HCT116 (cell line): ENCODE measurements at regions not wholly inside any gene's neighbourhood (a gene's known extent, or its start where the extent isn't known, plus 50 kb on each side); places are given as distances from the start of the nearest gene placed in this dataset.

ENCODE experiments used
- ATAC-seq: fragments of 200-7000 bp; cut with Tn5 transposase; 2 replicates; pipeline ENCODE4 v1.9.1; 2020; ENCODE audit warnings: mild to moderate bottlenecking, moderate library complexity
- BruUV-seq: library from RNA; stranded (reverse); fragments of 400-500 nt; replicated peaks from 2 replicates; lab custom pipeline; 2021; lab: Mats Ljungman, UMichigan
- CTCF ChIA-PET: fragments of 300-600 bp; sonication (Branson Sonifier 250); formaldehyde crosslinking; loops from one replicate; lab custom pipeline; 2021; ENCODE audit warnings: antibody characterized with exemption; lab: Charles Lee
- POLR2A ChIA-PET: fragments of 300-600, 350-600 bp; sonication (Branson Sonifier 250); formaldehyde crosslinking; loops from one replicate; lab custom pipeline; 2021; ENCODE audit warnings: antibody characterized with exemption; lab: Charles Lee
- RAD21 ChIA-PET, 2 experiments: fragments of 300-600 bp; sonication (Branson Sonifier 250); formaldehyde crosslinking; loops; one replicate each; lab custom pipeline; 2023; ENCODE audit warnings: low total read pairs in 2 of 2; ENCODE audit not compliant: uncharacterized antibody in 2 of 2, unreplicated experiment in 2 of 2, low non-redundant PET in 1 of 2; lab: Charles Lee
- DNase-seq: peaks from one replicate; pipeline ENCODE4 v3.0.0-alpha.2; 2010; ENCODE audit warnings: low read depth, low spot score
- H2AFZ ChIP-seq: fragments of 200-600 bp; shearing (Covaris generic), sonication (generic); 2 replicates; pipeline ENCODE4 v1.6.1; 2017; ENCODE audit warnings: low read depth, mixed run types, mixed read lengths, antibody characterized with exemption, low read length; ENCODE audit not compliant: poor library complexity, severe bottlenecking
- H3K27ac ChIP-seq: 2 replicates; pipeline ENCODE4 v1.5.1; 2012; ENCODE audit warnings: low read depth, low read length
- H3K27me3 ChIP-seq: fragments of 200-600 bp; sonication (generic); 2 replicates; pipeline ENCODE4 v1.6.1; 2016; ENCODE audit warnings: mixed run types, low read length, mixed read lengths; ENCODE audit not compliant: insufficient read depth
- H3K36me3 ChIP-seq, 2 experiments: fragments of 200-500 bp in 1 of 2; fragments of 200-600 bp in 1 of 2; sonication (Bioruptor generic) in 1 of 2; sonication (generic) in 1 of 2; 2 replicates each; pipeline versions ENCODE4 v1.5.1 to v1.6.1; 2014 to 2016; ENCODE audit warnings: low read length in 2 of 2, inconsistent platforms in 1 of 2, mixed read lengths in 1 of 2, mixed run types in 1 of 2; ENCODE audit not compliant: insufficient read depth in 2 of 2, control insufficient read depth in 1 of 2
- H3K4me1 ChIP-seq, 2 experiments: fragments of 200-600 bp in 1 of 2; sonication (generic) in 1 of 2; 2 replicates each; pipeline versions ENCODE4 v1.5.1 to v1.6.1; 2012 to 2017; ENCODE audit warnings: low read length in 2 of 2, inconsistent platforms in 1 of 2, mild to moderate bottlenecking in 1 of 2, mixed read lengths in 1 of 2, mixed run types in 1 of 2, moderate library complexity in 1 of 2; ENCODE audit not compliant: insufficient read depth in 2 of 2, control insufficient read depth in 1 of 2
- H3K4me2 ChIP-seq: fragments of 200-600 bp; sonication (generic); 2 replicates; pipeline ENCODE4 v1.6.1; 2017; ENCODE audit warnings: mixed run types, low read length, mixed read lengths
- H3K4me3 ChIP-seq, 2 experiments: fragments of 200-600 bp in 1 of 2; sonication (generic) in 1 of 2; replicated peaks in 1 of 2; 2 replicates each; pipeline ENCODE4 v1.5.1; 2011 to 2016; ENCODE audit warnings: low read length in 2 of 2, control low read depth in 1 of 2, low read depth in 1 of 2, mild to moderate bottlenecking in 1 of 2, mixed read lengths in 1 of 2, mixed run types in 1 of 2
- H3K79me2 ChIP-seq: fragments of 200-600 bp; sonication (generic); 2 replicates; pipeline ENCODE4 v1.6.1; 2017; ENCODE audit warnings: mild to moderate bottlenecking, mixed run types, low read length, moderate library complexity, mixed read lengths; ENCODE audit not compliant: insufficient read depth
- H3K9ac ChIP-seq: fragments of 200-600 bp; sonication (generic); 2 replicates; pipeline ENCODE4 v1.6.1; 2016; ENCODE audit warnings: low read length, mixed read lengths
- H3K9me2 ChIP-seq: fragments of 200-600 bp; sonication (generic), shearing (Covaris generic); 2 replicates; pipeline ENCODE4 v1.6.1; 2017; ENCODE audit warnings: mixed run types, mild to moderate bottlenecking, moderate library complexity; ENCODE audit not compliant: insufficient read depth
- H3K9me3 ChIP-seq, 2 experiments: fragments of 200-500 bp in 1 of 2; fragments of 200-600 bp in 1 of 2; sonication (Bioruptor generic) in 1 of 2; sonication (generic) in 1 of 2; 2 replicates each; pipeline ENCODE4 v1.6.1; 2014 to 2017; ENCODE audit warnings: low read length in 2 of 2, mixed read lengths in 2 of 2, inconsistent platforms in 1 of 2, low read depth in 1 of 2, mild to moderate bottlenecking in 1 of 2, mixed run types in 1 of 2, moderate library complexity in 1 of 2; ENCODE audit not compliant: control insufficient read depth in 1 of 2, insufficient read depth in 1 of 2
- H4K20me1 ChIP-seq: fragments of 200-600 bp; sonication (generic), shearing (Covaris generic); 2 replicates; pipeline ENCODE4 v1.6.1; 2017; ENCODE audit warnings: mixed run types, mild to moderate bottlenecking, moderate library complexity; ENCODE audit not compliant: insufficient read depth
- CBX3 ChIP-seq: IDR thresholded peaks from 2 replicates; pipeline ENCODE4 v1.6.1; 2012; ENCODE audit warnings: low read depth
- EGR1 ChIP-seq: IDR thresholded peaks from 2 replicates; pipeline ENCODE4 v1.6.1; 2012; ENCODE audit warnings: low read depth
- ELF1 ChIP-seq: IDR thresholded peaks from 2 replicates; pipeline ENCODE4 v1.6.1; 2012; ENCODE audit warnings: low read depth, borderline replicate concordance
- EZH2 ChIP-seq: fragments of 200-600 bp; sonication (generic); IDR thresholded peaks from 2 replicates; pipeline ENCODE4 v1.6.1; 2017; ENCODE audit warnings: antibody characterized with exemption, mixed run types
- EZH2phosphoT487 ChIP-seq: fragments of 200-600 bp; IDR thresholded peaks from 2 replicates; pipeline ENCODE4 v1.6.1; 2018; ENCODE audit warnings: antibody characterized with exemption, borderline replicate concordance
- FOSL1 ChIP-seq: IDR thresholded peaks from 2 replicates; pipeline ENCODE4 v1.6.1; 2012; ENCODE audit warnings: low read depth
- POLR2A ChIP-seq: IDR thresholded peaks from 2 replicates; pipeline ENCODE4 v1.7.0; 2011; ENCODE audit warnings: borderline replicate concordance; ENCODE audit not compliant: insufficient read depth, insufficient read length; ENCODE audit errors: extremely low read depth
- POLR2AphosphoS5 ChIP-seq: IDR thresholded peaks from 2 replicates; pipeline ENCODE4 v1.6.1; 2011; ENCODE audit warnings: mild to moderate bottlenecking, low read depth, low read length, moderate library complexity
- RAD21 ChIP-seq: IDR thresholded peaks from 2 replicates; pipeline ENCODE4 v1.6.1; 2012; ENCODE audit warnings: low read depth, mild to moderate bottlenecking
- SP1 ChIP-seq: IDR thresholded peaks from 2 replicates; pipeline ENCODE4 v1.6.1; 2012; ENCODE audit warnings: low read depth
- SRF ChIP-seq: IDR thresholded peaks from 2 replicates; pipeline ENCODE4 v1.6.1; 2012; ENCODE audit warnings: low read depth
- TCF7L2 ChIP-seq: IDR thresholded peaks from 2 replicates; pipeline ENCODE4 v1.7.0; 2011; ENCODE audit warnings: borderline replicate concordance, inconsistent platforms; ENCODE audit not compliant: insufficient read depth, insufficient read length; ENCODE audit errors: extremely low read depth
- YY1 ChIP-seq: IDR thresholded peaks from 2 replicates; pipeline ENCODE4 v1.6.1; 2011; ENCODE audit warnings: low read length, low read depth, moderate library complexity, mild to moderate bottlenecking; ENCODE audit not compliant: insufficient replicate concordance; ENCODE audit errors: extremely low read depth
- ZNF274 ChIP-seq: fragments of 200-500 bp; sonication (Bioruptor generic); IDR thresholded peaks from 2 replicates; pipeline ENCODE4 v1.6.1; 2014; ENCODE audit warnings: mild to moderate bottlenecking, low read depth, low read length, inconsistent platforms
- intact Hi-C: fragments of 100-400 bp; cut with micrococcal nuclease; formaldehyde crosslinking; loops from 2 replicates; pipeline ENCODE4 v1.10.0; 2022
- TF ChIP-seq, protein P1 (sequence below), 3 experiments: fragments of 200-600 bp in 1 of 3; sonication (generic) in 1 of 3; IDR thresholded peaks in 2 of 3; conservative IDR thresholded peaks in 1 of 3; 2 replicates each; pipeline ENCODE4 v1.5.1; 2012 to 2017; ENCODE audit warnings: low read depth in 2 of 3, low read length in 2 of 3, antibody characterized with exemption in 1 of 3, borderline replicate concordance in 1 of 3, control low read depth in 1 of 3, mild to moderate bottlenecking in 1 of 3, mixed read lengths in 1 of 3, mixed run types in 1 of 3, moderate library complexity in 1 of 3; ENCODE audit not compliant: insufficient read depth in 1 of 3
- TF ChIP-seq, protein P2 (sequence below): IDR thresholded peaks from 2 replicates; pipeline ENCODE4 v1.6.1; 2012
- TF ChIP-seq, protein P3 (sequence below): IDR thresholded peaks from 2 replicates; pipeline ENCODE4 v1.6.1; 2012

DNA sequence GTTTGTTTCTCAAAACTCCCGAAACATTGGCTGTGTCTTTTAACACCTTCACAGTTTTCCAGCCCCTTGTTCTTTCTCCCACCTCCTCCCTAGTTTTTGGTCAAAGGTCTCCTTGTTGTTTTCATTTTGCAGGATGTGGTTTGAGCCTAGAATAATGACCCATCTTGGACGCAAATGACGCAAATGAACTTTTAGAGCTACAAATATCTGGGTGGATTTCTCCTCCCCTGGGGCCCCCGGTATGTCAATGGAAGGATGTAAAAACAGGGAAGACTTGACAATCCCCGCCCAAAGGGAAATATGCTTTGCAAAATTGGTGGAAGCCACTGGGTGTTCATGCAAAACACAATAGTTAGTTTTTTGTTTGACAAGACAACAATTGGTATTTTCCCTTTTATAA lies 236.0 kb upstream of the IRX3 start:
- Histone ChIP-seq H3K27me3 (peaks cover 3% of the 10 kb centered on the region; the same call in 1 of the 2 replicates), H3K4me2 (no peak overlapping the region), H3K79me2 (no peaks in the 10 kb centered on the region), H3K9me2 (no peaks in the 10 kb centered on the region), H4K20me1 (no peaks in the 10 kb centered on the region), H3K9ac (no peak overlapping the region), H3K36me3 (no peaks in the 10 kb centered on the region), H3K9me3 (peaks cover 0 to 13% of the 10 kb centered on the region in 2 experiments; a peak in 2 of 4 replicates), H3K4me1 (no peaks in the 10 kb centered on the region), H3K27ac (no peak overlapping the region), H2AFZ (no peak overlapping the region), H3K4me3 (no peak overlapping the region)
- POLR2A ChIA-PET: no interaction called here
- ATAC-seq (no peak), DNase-seq (no peak)
- CTCF ChIA-PET: no interaction called here
- BruUV-seq: no TSS peak
- TF ChIP-seq, protein P1, sequence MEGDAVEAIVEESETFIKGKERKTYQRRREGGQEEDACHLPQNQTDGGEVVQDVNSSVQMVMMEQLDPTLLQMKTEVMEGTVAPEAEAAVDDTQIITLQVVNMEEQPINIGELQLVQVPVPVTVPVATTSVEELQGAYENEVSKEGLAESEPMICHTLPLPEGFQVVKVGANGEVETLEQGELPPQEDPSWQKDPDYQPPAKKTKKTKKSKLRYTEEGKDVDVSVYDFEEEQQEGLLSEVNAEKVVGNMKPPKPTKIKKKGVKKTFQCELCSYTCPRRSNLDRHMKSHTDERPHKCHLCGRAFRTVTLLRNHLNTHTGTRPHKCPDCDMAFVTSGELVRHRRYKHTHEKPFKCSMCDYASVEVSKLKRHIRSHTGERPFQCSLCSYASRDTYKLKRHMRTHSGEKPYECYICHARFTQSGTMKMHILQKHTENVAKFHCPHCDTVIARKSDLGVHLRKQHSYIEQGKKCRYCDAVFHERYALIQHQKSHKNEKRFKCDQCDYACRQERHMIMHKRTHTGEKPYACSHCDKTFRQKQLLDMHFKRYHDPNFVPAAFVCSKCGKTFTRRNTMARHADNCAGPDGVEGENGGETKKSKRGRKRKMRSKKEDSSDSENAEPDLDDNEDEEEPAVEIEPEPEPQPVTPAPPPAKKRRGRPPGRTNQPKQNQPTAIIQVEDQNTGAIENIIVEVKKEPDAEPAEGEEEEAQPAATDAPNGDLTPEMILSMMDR (IDR thresholded peaks at IDR 0.05 in 2 of 3, conservative IDR thresholded peaks at IDR 0.05 in 1 of 3; ENCODE audit: borderline replicate concordance in 1 of 3, insufficient read depth in 1 of 3, low read depth in 2 of 3, low read length in 2 of 3): no peak
- TF ChIP-seq SRF (no peak), CBX3 (no peak), RAD21 (no peak), YY1 (no peak), POLR2AphosphoS5 (no peak), EZH2 (no peak), TCF7L2 (no peak), EZH2phosphoT487 (no peak), ELF1 (no peak), POLR2A (no peak), SP1 (no peak), EGR1 (no peak), ZNF274 (no peak), FOSL1 (no peak)
- TF ChIP-seq, protein P2, sequence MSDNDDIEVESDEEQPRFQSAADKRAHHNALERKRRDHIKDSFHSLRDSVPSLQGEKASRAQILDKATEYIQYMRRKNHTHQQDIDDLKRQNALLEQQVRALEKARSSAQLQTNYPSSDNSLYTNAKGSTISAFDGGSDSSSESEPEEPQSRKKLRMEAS: no peak
- TF ChIP-seq, protein P3, sequence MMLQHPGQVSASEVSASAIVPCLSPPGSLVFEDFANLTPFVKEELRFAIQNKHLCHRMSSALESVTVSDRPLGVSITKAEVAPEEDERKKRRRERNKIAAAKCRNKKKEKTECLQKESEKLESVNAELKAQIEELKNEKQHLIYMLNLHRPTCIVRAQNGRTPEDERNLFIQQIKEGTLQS: no peak
- intact Hi-C loops: no loop called here
- RAD21 ChIA-PET: no interaction called here
